NCI-H748 (cell line): ENCODE measurements at regions not wholly inside any gene's neighbourhood (a gene's known extent, or its start where the extent isn't known, plus 50 kb on each side); places are given as distances from the start of the nearest gene placed in this dataset.

Experiments
- DNase-seq: peaks from one replicate; lab custom pipeline; 2025; ENCODE audit not compliant: unreplicated experiment; lab: John Stamatoyannopoulos, UW

GRCh38 chr7:8932751-8933150 lies 499.3 kb downstream of the NXPH1 start:
- DNase-seq: no peak

- no peak for DNase-seq
Measured at GRCh38 chr7:8937204-8937603, 503.8 kb downstream of the NXPH1 start.

GRCh38 chr7:8938044-8938805 lies 504.8 kb downstream of the NXPH1 start:
- peak; percentile 44 for DNase-seq

GRCh38 chr7:8939446-8939845 lies 506.0 kb downstream of the NXPH1 start:
- DNase-seq: no peak

GRCh38 chr7:8963722-8964121 lies 530.3 kb downstream of the NXPH1 start:
- DNase-seq: no peak

- no peak for DNase-seq
Measured at GRCh38 chr7:8965177-8965576, 531.8 kb downstream of the NXPH1 start.

- no peak for DNase-seq
Measured at GRCh38 chr7:8973601-8974000, 540.2 kb downstream of the NXPH1 start.

- no peak for DNase-seq
Measured at GRCh38 chr7:8975681-8976080, 542.3 kb downstream of the NXPH1 start.

- DNase-seq: no peak
Measured at GRCh38 chr7:8982338-8982992, 549.1 kb downstream of the NXPH1 start.

GRCh38 chr7:8985255-8985654 lies 551.8 kb downstream of the NXPH1 start:
- no peak for DNase-seq

GRCh38 chr7:8988267-8988666 lies 554.9 kb downstream of the NXPH1 start:
- DNase-seq: no peak

- no peak for DNase-seq
Measured at GRCh38 chr7:8991159-8991558, 557.8 kb downstream of the NXPH1 start.

GRCh38 chr7:8998762-8999161 lies 565.4 kb downstream of the NXPH1 start:
- DNase-seq: no peak

- DNase-seq: no peak
Measured at GRCh38 chr7:9013940-9014339, 580.5 kb downstream of the NXPH1 start.

GRCh38 chr7:9017286-9017685 lies 583.9 kb downstream of the NXPH1 start:
- DNase-seq: no peak

- DNase-seq: no peak
Measured at GRCh38 chr7:9022456-9022855, 589.0 kb downstream of the NXPH1 start.

- no peak for DNase-seq
Measured at GRCh38 chr7:9023675-9024294, 590.4 kb downstream of the NXPH1 start.

GRCh38 chr7:9026121-9026520 lies 592.7 kb downstream of the NXPH1 start:
- no peak for DNase-seq

GRCh38 chr7:9028012-9028411 lies 594.6 kb downstream of the NXPH1 start:
- no peak for DNase-seq

- DNase-seq: peak; percentile 99
Measured at GRCh38 chr7:9029681-9030530, 596.5 kb downstream of the NXPH1 start.

GRCh38 chr7:9030976-9031375 lies 597.6 kb downstream of the NXPH1 start:
- peak; percentile 69 for DNase-seq
